H9 (cell line): ENCODE measurements at regions not wholly inside any gene's neighbourhood (a gene's known extent, or its start where the extent isn't known, plus 50 kb on each side); places are given as distances from the start of the nearest gene placed in this dataset.

Experiments used
- DNase-seq: peaks from one replicate; pipeline ENCODE4 v3.0.0-alpha.2; 2017
- H2AFZ ChIP-seq: one replicate; pipeline ENCODE4 v1.6.1; 2013; ENCODE audit warnings: mild to moderate bottlenecking, low read length, control low read depth, moderate library complexity
- H2AK5ac ChIP-seq: 2 replicates; pipeline ENCODE4 v1.6.1; 2013; ENCODE audit warnings: low read length, control low read depth, mixed read lengths; ENCODE audit not compliant: insufficient read length
- H2BK120ac ChIP-seq: one replicate; pipeline ENCODE4 v1.6.1; 2013; ENCODE audit warnings: low read depth, mild to moderate bottlenecking, low read length, control low read depth, inconsistent platforms; ENCODE audit not compliant: poor library complexity, severe bottlenecking
- H2BK12ac ChIP-seq: 2 replicates; pipeline ENCODE4 v1.6.1; 2013; ENCODE audit warnings: low read length, control low read depth, mixed read lengths, low read depth; ENCODE audit not compliant: insufficient read length
- H2BK15ac ChIP-seq: 2 replicates; pipeline ENCODE4 v1.6.1; 2013; ENCODE audit warnings: low read depth, low read length, control low read depth
- H2BK20ac ChIP-seq: one replicate; pipeline ENCODE4 v1.6.1; 2013; ENCODE audit warnings: low read depth, mild to moderate bottlenecking, low read length, control low read depth, inconsistent platforms; ENCODE audit not compliant: poor library complexity, severe bottlenecking
- H2BK5ac ChIP-seq: 2 replicates; pipeline ENCODE4 v1.6.1; 2013; ENCODE audit warnings: low read length, control low read depth, mixed read lengths; ENCODE audit not compliant: insufficient read length
- H3K14ac ChIP-seq: 2 replicates; pipeline ENCODE4 v1.6.1; 2013; ENCODE audit warnings: low read length, control low read depth; ENCODE audit not compliant: insufficient read depth
- H3K18ac ChIP-seq: 2 replicates; pipeline ENCODE4 v1.6.1; 2013; ENCODE audit warnings: low read depth, mild to moderate bottlenecking, mixed read lengths, low read length, control low read depth; ENCODE audit not compliant: insufficient read length
- H3K23ac ChIP-seq: 2 replicates; pipeline ENCODE4 v1.6.1; 2013; ENCODE audit warnings: low read length, control low read depth, mixed read lengths, low read depth; ENCODE audit not compliant: insufficient read length
- H3K23me2 ChIP-seq: 2 replicates; pipeline ENCODE4 v1.6.1; 2013; ENCODE audit warnings: low read depth, mild to moderate bottlenecking, mixed read lengths, low read length, control low read depth; ENCODE audit not compliant: insufficient read length, poor library complexity, severe bottlenecking
- H3K27ac ChIP-seq: 2 replicates; pipeline ENCODE4 v1.5.1; 2013; ENCODE audit warnings: low read length, control low read depth, mixed read lengths, low read depth; ENCODE audit not compliant: insufficient read length
- H3K27me3 ChIP-seq: 2 replicates; pipeline ENCODE4 v1.6.1; 2013; ENCODE audit warnings: low read length, control low read depth, inconsistent platforms; ENCODE audit not compliant: insufficient read depth
- H3K4ac ChIP-seq: 2 replicates; pipeline ENCODE4 v1.6.1; 2013; ENCODE audit warnings: low read depth, mild to moderate bottlenecking, control low read depth, inconsistent platforms, low read length, moderate library complexity
- H3K4me1 ChIP-seq: 2 replicates; pipeline ENCODE4 v1.6.1; 2013; ENCODE audit warnings: low read length, control low read depth, inconsistent platforms; ENCODE audit not compliant: insufficient read depth
- H3K4me2 ChIP-seq: 2 replicates; pipeline ENCODE4 v1.6.1; 2013; ENCODE audit warnings: low read length, control low read depth, mixed read lengths; ENCODE audit not compliant: insufficient read length, insufficient read depth
- H3K56ac ChIP-seq: 2 replicates; pipeline ENCODE4 v1.6.1; 2013; ENCODE audit warnings: low read depth, mild to moderate bottlenecking, mixed read lengths, low read length, control low read depth; ENCODE audit not compliant: insufficient read length
- H3K79me1 ChIP-seq: 2 replicates; pipeline ENCODE4 v1.6.1; 2013; ENCODE audit warnings: low read depth, mild to moderate bottlenecking, moderate library complexity, low read length, control low read depth, inconsistent platforms; ENCODE audit not compliant: insufficient read depth, poor library complexity, severe bottlenecking
- H3K79me2 ChIP-seq: 2 replicates; pipeline ENCODE4 v1.6.1; 2013; ENCODE audit warnings: low read length, control low read depth, inconsistent platforms; ENCODE audit not compliant: insufficient read depth
- H3K9ac ChIP-seq: 2 replicates; pipeline ENCODE4 v1.6.1; 2013; ENCODE audit warnings: low read length, control low read depth, mixed read lengths; ENCODE audit not compliant: insufficient read length; ENCODE audit errors: extremely low read depth
- H3K9me3 ChIP-seq: one replicate; pipeline ENCODE4 v1.6.1; 2013; ENCODE audit warnings: low read depth, low read length, inconsistent platforms; ENCODE audit not compliant: control insufficient read depth
- H3T11ph ChIP-seq: one replicate; pipeline ENCODE4 v1.6.1; 2013; ENCODE audit warnings: mild to moderate bottlenecking, low read length, control low read depth, inconsistent platforms
- H4K20me1 ChIP-seq: one replicate; pipeline ENCODE4 v1.6.1; 2013; ENCODE audit not compliant: control insufficient read depth, insufficient read length, insufficient read depth
- H4K5ac ChIP-seq: 2 replicates; pipeline ENCODE4 v1.6.1; 2013; ENCODE audit warnings: low read depth, mild to moderate bottlenecking, mixed read lengths, low read length, control low read depth; ENCODE audit not compliant: insufficient read length
- H4K8ac ChIP-seq: replicated peaks from 2 replicates; pipeline ENCODE4 v1.6.1; 2013; ENCODE audit warnings: low read length, control low read depth, mixed read lengths, low read depth; ENCODE audit not compliant: insufficient read length
- H4K91ac ChIP-seq: 2 replicates; pipeline ENCODE4 v1.6.1; 2013; ENCODE audit warnings: low read depth, mild to moderate bottlenecking, moderate library complexity, mixed read lengths, low read length, control low read depth; ENCODE audit not compliant: insufficient read length
- H3K27ac Mint-ChIP-seq, 3 experiments: 2 replicates in 2 of 3; 3 replicates in 1 of 3; pipeline ENCODE4 v1.8.0; 2020 to 2021; ENCODE audit warnings: mixed read lengths in 3 of 3, mild to moderate bottlenecking in 1 of 3, moderate library complexity in 1 of 3
- H3K27me3 Mint-ChIP-seq: 2 replicates; pipeline ENCODE4 v1.8.0; 2021; ENCODE audit warnings: low read depth, mild to moderate bottlenecking, moderate library complexity, mixed read lengths
- H3K36me3 Mint-ChIP-seq, 3 experiments: 2 replicates in 2 of 3; 3 replicates in 1 of 3; pipeline ENCODE4 v1.8.0; 2020 to 2021; ENCODE audit warnings: low read depth in 3 of 3, mixed read lengths in 3 of 3; ENCODE audit not compliant: insufficient read depth in 1 of 3
- H3K4me1 Mint-ChIP-seq, 2 experiments: 2 replicates each; pipeline ENCODE4 v1.8.0; 2020; ENCODE audit warnings: mixed read lengths in 2 of 2
- H3K4me3 Mint-ChIP-seq, 2 experiments: 2 replicates in 1 of 2; 3 replicates in 1 of 2; pipeline ENCODE4 v1.8.0; 2020 to 2021; ENCODE audit warnings: mild to moderate bottlenecking in 2 of 2, mixed read lengths in 2 of 2, moderate library complexity in 1 of 2
- H3K9me3 Mint-ChIP-seq, 2 experiments: 2 replicates in 1 of 2; 3 replicates in 1 of 2; pipeline ENCODE4 v1.8.0; 2020; ENCODE audit warnings: mild to moderate bottlenecking in 2 of 2, mixed read lengths in 2 of 2, moderate library complexity in 1 of 2
- WGBS: extraction: QIAGEN DNeasy Blood & Tissue Kit; methylation state at CpG from one replicate; pipeline ENCODE4 v1.1.7; 2013; ENCODE audit warnings: missing lambda C conversion rate, low lambda C conversion rate, mixed read lengths; ENCODE audit not compliant: insufficient read length; ENCODE audit errors: extremely low coverage; 5-methylcytosine and 5-hydroxymethylcytosine counted together
- TF ChIP-seq, protein P1 (sequence below): fragments of 200-600 bp; sonication (generic); conservative IDR thresholded peaks from 3 replicates; pipeline ENCODE4 v1.8.0; 2021; ENCODE audit warnings: antibody characterized with exemption, mild to moderate bottlenecking

DNA sequence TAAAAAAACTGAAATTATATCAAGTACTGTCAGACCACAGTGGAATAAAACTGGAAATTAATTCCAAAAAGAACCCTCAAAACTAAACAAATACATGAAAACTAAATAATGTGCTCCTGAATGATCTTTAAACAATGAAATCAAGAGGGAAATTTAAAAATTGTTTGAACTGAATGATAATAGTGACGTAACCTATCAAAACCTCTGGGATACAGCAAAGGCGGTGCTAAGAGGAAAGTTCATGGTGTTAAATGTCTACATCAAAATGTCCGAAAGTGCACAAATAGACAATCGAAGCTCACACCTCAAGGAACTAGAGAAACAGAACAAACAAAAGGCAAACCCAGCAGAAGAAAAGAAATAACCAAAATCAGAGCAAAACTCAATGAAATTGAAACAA lies 70.8 kb upstream of the TUBA3C start:
- H3K4me2 ChIP-seq: no peak overlapping the region
- peaks cover 93 to 97% of the 10 kb centered on the region in 2 experiments for H3K9me3 Mint-ChIP-seq
- no peaks in the 10 kb centered on the region for H3K79me2 ChIP-seq
- no peak overlapping the region for H3K56ac ChIP-seq
- no peak overlapping the region for H3K4me3 Mint-ChIP-seq
- no peak overlapping the region for H3K9ac ChIP-seq
- no peak overlapping the region for H4K5ac ChIP-seq
- H2BK12ac ChIP-seq: no peak overlapping the region
- no CpG with 5 or more reads among the region's 4 CpGs for WGBS
- H3K23me2 ChIP-seq: no peaks in the 10 kb centered on the region
- H3K4me1 Mint-ChIP-seq: no peaks in the 10 kb centered on the region
- peaks cover 2% of the 10 kb centered on the region for H3K27me3 Mint-ChIP-seq
- H4K8ac ChIP-seq: no peak overlapping the region
- no peak overlapping the region for H4K91ac ChIP-seq
- no peaks in the 10 kb centered on the region for H3K4me1 ChIP-seq
- H3K4ac ChIP-seq: no peak overlapping the region
- peaks cover 0 to 35% (median 9%) of the 10 kb centered on the region in 3 experiments; a peak in 6 of 7 replicates for H3K36me3 Mint-ChIP-seq
- H2BK5ac ChIP-seq: no peak overlapping the region
- no peaks in the 10 kb centered on the region for H4K20me1 ChIP-seq
- no peaks in the 10 kb centered on the region for H3K79me1 ChIP-seq
- H3K23ac ChIP-seq: no peak overlapping the region
- DNase-seq: no peak
- no peak overlapping the region for H3T11ph ChIP-seq
- peaks cover 42% of the 10 kb centered on the region for H3K9me3 ChIP-seq
- no peak overlapping the region for H3K27ac ChIP-seq
- TF ChIP-seq, protein P1, sequence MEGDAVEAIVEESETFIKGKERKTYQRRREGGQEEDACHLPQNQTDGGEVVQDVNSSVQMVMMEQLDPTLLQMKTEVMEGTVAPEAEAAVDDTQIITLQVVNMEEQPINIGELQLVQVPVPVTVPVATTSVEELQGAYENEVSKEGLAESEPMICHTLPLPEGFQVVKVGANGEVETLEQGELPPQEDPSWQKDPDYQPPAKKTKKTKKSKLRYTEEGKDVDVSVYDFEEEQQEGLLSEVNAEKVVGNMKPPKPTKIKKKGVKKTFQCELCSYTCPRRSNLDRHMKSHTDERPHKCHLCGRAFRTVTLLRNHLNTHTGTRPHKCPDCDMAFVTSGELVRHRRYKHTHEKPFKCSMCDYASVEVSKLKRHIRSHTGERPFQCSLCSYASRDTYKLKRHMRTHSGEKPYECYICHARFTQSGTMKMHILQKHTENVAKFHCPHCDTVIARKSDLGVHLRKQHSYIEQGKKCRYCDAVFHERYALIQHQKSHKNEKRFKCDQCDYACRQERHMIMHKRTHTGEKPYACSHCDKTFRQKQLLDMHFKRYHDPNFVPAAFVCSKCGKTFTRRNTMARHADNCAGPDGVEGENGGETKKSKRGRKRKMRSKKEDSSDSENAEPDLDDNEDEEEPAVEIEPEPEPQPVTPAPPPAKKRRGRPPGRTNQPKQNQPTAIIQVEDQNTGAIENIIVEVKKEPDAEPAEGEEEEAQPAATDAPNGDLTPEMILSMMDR: no peak
- H2BK20ac ChIP-seq: no peak overlapping the region
- no peak overlapping the region for H2AFZ ChIP-seq
- no peak overlapping the region for H2BK15ac ChIP-seq
- H3K14ac ChIP-seq: no peak overlapping the region
- no peak overlapping the region for H2BK120ac ChIP-seq
- no peak overlapping the region for H3K18ac ChIP-seq
- no peaks in the 10 kb centered on the region for H3K27me3 ChIP-seq
- H2AK5ac ChIP-seq: no peak overlapping the region
- no peak overlapping the region for H3K27ac Mint-ChIP-seq
